Psoas muscle (tissue), 7 donors: ENCODE measurements at regions not wholly inside any gene's neighbourhood (a gene's known extent, or its start where the extent isn't known, plus 50 kb on each side); places are given as distances from the start of the nearest gene placed in this dataset.

Experiments
- ATAC-seq, 4 donors: fragments of 200-7000 bp; cut with Tn5 transposase; one replicate each; pipeline ENCODE4 v1.9.1; 2020; ENCODE audit warnings: moderate library complexity in 3 of 4, mild to moderate bottlenecking in 2 of 4
- DNase-seq, 2 donors: peaks; one replicate each; pipeline ENCODE4 v3.0.0-alpha.2; 2020
- H3K27ac ChIP-seq: fragments of 200-600 bp; one replicate; pipeline ENCODE4 v1.8.0; 2022
- H3K27me3 ChIP-seq, 3 donors: fragments of 200-600 bp in 1 of 3; one replicate each; pipeline versions ENCODE4 v1.6.1 to v1.8.0; 2013 to 2022; ENCODE audit warnings: low read length in 2 of 3, mild to moderate bottlenecking in 2 of 3, moderate library complexity in 1 of 3; ENCODE audit not compliant: insufficient read depth in 3 of 3
- H3K36me3 ChIP-seq, 2 donors: fragments of 200-600 bp in 1 of 2; one replicate each; pipeline versions ENCODE4 v1.6.1 to v1.8.0; 2013 to 2022; ENCODE audit warnings: low read depth in 1 of 2, mild to moderate bottlenecking in 1 of 2, moderate library complexity in 1 of 2; ENCODE audit not compliant: insufficient read depth in 1 of 2
- H3K4me1 ChIP-seq: fragments of 200-600 bp; one replicate; pipeline ENCODE4 v1.8.0; 2022
- H3K4me3 ChIP-seq: fragments of 200-600 bp; one replicate; pipeline ENCODE4 v1.8.0; 2022; ENCODE audit warnings: mild to moderate bottlenecking
- H3K9me3 ChIP-seq: fragments of 200-600 bp; one replicate; pipeline ENCODE4 v1.8.0; 2022
- CTCF ChIP-seq: fragments of 200-600 bp; IDR thresholded peaks from one replicate; pipeline ENCODE4 v1.8.0; 2022; ENCODE audit warnings: antibody characterized with exemption
- WGBS, 3 donors: extraction: QIAGEN DNeasy Blood & Tissue Kit; methylation state at CpG; one replicate each; pipeline versions ENCODE4 v1.1.6 to v1.1.7; 2013; 5-methylcytosine and 5-hydroxymethylcytosine counted together
- intact Hi-C, 2 donors: fragments of 100-400 bp; cut with DNase I; formaldehyde crosslinking; loops; one replicate each; pipeline versions ENCODE4 v1.11.0 to v1.14.2; 2022
- donor health status: healthy with polysubstance abuse.
- donor health status: DM: no; HTN: no; CAD: no; lungs with moderate emphysema.
- donor health status: Bipolar disorder and iron deficiency.
- donor health status: healthy.
- donor health status: DM: yes; HTN: yes; CAD: no.
- donor health status: DM: no; HTN: no; CAD: no.
- donor health status: DM: yes; HTN: yes; CAD: no.

- Histone ChIP-seq H3K27ac (peak overlapping the region; percentile 37), H3K9me3 (no peaks in the 10 kb centered on the region), H3K4me1 (peaks cover 8% of the 10 kb centered on the region), H3K4me3 (no peak overlapping the region), H3K36me3 (no peaks in the 10 kb centered on the region), H3K27me3 (no peaks in the 10 kb centered on the region)
- intact Hi-C loops, result no loop called here
- peak in 2 of 4 donors; percentile 5 to 8 for ATAC-seq
- DNase-seq, result no peak
- 92 to 96% (median 93%) methylated on average over 13 of the region's 13 CpGs for WGBS, 3 donors
- no peak for TF ChIP-seq CTCF
These were observed 212.1 kb upstream of the MARCKS start for GRCh38 chr6:113644861-113645575.

GRCh38 chr6:113645576-113645970 lies 211.6 kb upstream of the MARCKS start:
- DNase-seq (no peak), ATAC-seq (peak in 3 of 4 donors; percentile 69 to 81 (median 74))
- peaks cover 8% of the 10 kb centered on the region for H3K4me1 ChIP-seq
- no peak overlapping the region for H3K4me3 ChIP-seq
- no peaks in the 10 kb centered on the region for H3K27me3 ChIP-seq
- H3K27ac ChIP-seq, result peak overlapping the region; percentile 68
- H3K36me3 ChIP-seq, result no peaks in the 10 kb centered on the region
- WGBS, 3 donors, result 28 to 43% (median 38%) methylated on average over 4 of the region's 4 CpGs
- intact Hi-C loops, result no loop called here
- TF ChIP-seq CTCF, result no peak
- H3K9me3 ChIP-seq, result no peaks in the 10 kb centered on the region

- Histone ChIP-seq H3K9me3 (no peaks in the 10 kb centered on the region), H3K27ac (peak overlapping the region; percentile 68), H3K4me3 (no peak overlapping the region), H3K27me3 (no peaks in the 10 kb centered on the region), H3K36me3 (no peaks in the 10 kb centered on the region), H3K4me1 (peaks cover 10% of the 10 kb centered on the region)
- WGBS, 3 donors, result 96 to 100% (median 97%) methylated on average over 3 of the region's 3 CpGs
- ATAC-seq (peak in 2 of 4 donors; percentile 10 to 12), DNase-seq (no peak)
- TF ChIP-seq CTCF, result no peak
- intact Hi-C loops, result no loop called here
These were observed 211.2 kb upstream of the MARCKS start for GRCh38 chr6:113645986-113646385.

GRCh38 chr6:113646701-113647100 lies 210.4 kb upstream of the MARCKS start:
- Histone ChIP-seq H3K27ac (no peak overlapping the region), H3K4me3 (no peak overlapping the region), H3K36me3 (no peaks in the 10 kb centered on the region), H3K27me3 (no peaks in the 10 kb centered on the region), H3K4me1 (peaks cover 12% of the 10 kb centered on the region), H3K9me3 (no peaks in the 10 kb centered on the region)
- intact Hi-C loops, result no loop called here
- no peak for TF ChIP-seq CTCF
- WGBS, 3 donors, result 73 to 89% (median 75%) methylated on average over 4 of the region's 4 CpGs
- DNase-seq, result no peak
- no peak for ATAC-seq
